Vagina (tissue), 2 donors: ENCODE measurements at regions not wholly inside any gene's neighbourhood (a gene's known extent, or its start where the extent isn't known, plus 50 kb on each side); places are given as distances from the start of the nearest gene placed in this dataset.

Experiments used
- DNase-seq, 2 donors: peaks; one replicate each; pipeline ENCODE4 v3.0.0-alpha.2; 2017; ENCODE audit errors: extremely low spot score in 2 of 2
- H3K27ac ChIP-seq: fragments of 200-600 bp; sonication (generic); one replicate; pipeline ENCODE4 v1.5.1; 2019
- H3K27me3 ChIP-seq: fragments of 200-600 bp; sonication (generic); one replicate; pipeline ENCODE4 v1.5.1; 2019
- H3K36me3 ChIP-seq, 2 donors: fragments of 200-600 bp; sonication (generic); one replicate each; pipeline ENCODE4 v1.5.1; 2017 to 2019
- H3K4me1 ChIP-seq: fragments of 200-600 bp; sonication (generic); one replicate; pipeline ENCODE4 v1.5.1; 2019
- H3K4me3 ChIP-seq, 2 donors: fragments of 200-600 bp; sonication (generic); 1 replicate in 1 of 2; 2 replicates in 1 of 2; pipeline ENCODE4 v1.5.1; 2016 to 2019
- H3K9me3 ChIP-seq: fragments of 200-600 bp; sonication (generic); one replicate; pipeline ENCODE4 v1.5.1; 2019
- POLR2A ChIP-seq, 2 donors: fragments of 450-650 bp; IDR thresholded peaks; one replicate each; pipeline ENCODE4 v1.6.1; 2017; ENCODE audit warnings: antibody characterized with exemption in 2 of 2, mild to moderate bottlenecking in 2 of 2, moderate library complexity in 2 of 2
- POLR2AphosphoS5 ChIP-seq, 2 donors: sonication (generic); formaldehyde crosslinking; IDR thresholded peaks; one replicate each; pipeline ENCODE4 v1.9.0; 2017; ENCODE audit warnings: antibody characterized with exemption in 2 of 2, mild to moderate bottlenecking in 2 of 2, low read depth in 1 of 2; ENCODE audit not compliant: insufficient read depth in 1 of 2
- intact Hi-C: fragments of 100-400 bp; cut with DNase I; formaldehyde crosslinking; loops from one replicate; pipeline ENCODE4 v1.15.1; 2023
- TF ChIP-seq, protein P1 (sequence below), 3 experiments: fragments of 450-650 bp in 2 of 3; fragments of 200-600 bp in 1 of 3; sonication (generic) in 1 of 3; IDR thresholded peaks; one replicate each; pipeline ENCODE4 v1.5.1; 2017 to 2019; ENCODE audit warnings: antibody characterized with exemption in 3 of 3, mild to moderate bottlenecking in 2 of 3, moderate library complexity in 2 of 3

DNA sequence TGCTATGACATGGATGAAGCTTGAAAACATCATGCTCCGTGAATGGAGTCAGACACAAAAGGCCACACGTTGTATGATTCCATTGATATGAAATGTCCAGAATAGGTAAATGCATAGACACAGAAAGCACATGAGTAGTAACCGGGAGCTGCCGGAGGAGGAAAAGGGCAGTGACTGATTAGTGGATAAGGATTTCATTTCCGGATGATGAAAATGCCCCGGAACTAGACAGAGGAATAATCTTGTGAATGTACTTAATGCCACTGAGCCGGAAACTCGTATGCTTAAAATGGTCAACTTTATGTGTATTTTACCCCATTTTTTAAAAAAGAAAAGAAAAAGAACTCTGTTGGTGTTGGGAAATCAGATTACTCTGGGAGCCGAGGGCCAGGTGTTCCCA, 112.7 kb upstream of the FAM9B start:
- Histone ChIP-seq H3K27ac (no peak overlapping the region), H3K36me3 (no peaks in the 10 kb centered on the region), H3K9me3 (no peaks in the 10 kb centered on the region), H3K27me3 (no peaks in the 10 kb centered on the region), H3K4me3 (no peak overlapping the region), H3K4me1 (no peaks in the 10 kb centered on the region)
- no peak for DNase-seq
- intact Hi-C loops, result no loop called here
- TF ChIP-seq, protein P1, sequence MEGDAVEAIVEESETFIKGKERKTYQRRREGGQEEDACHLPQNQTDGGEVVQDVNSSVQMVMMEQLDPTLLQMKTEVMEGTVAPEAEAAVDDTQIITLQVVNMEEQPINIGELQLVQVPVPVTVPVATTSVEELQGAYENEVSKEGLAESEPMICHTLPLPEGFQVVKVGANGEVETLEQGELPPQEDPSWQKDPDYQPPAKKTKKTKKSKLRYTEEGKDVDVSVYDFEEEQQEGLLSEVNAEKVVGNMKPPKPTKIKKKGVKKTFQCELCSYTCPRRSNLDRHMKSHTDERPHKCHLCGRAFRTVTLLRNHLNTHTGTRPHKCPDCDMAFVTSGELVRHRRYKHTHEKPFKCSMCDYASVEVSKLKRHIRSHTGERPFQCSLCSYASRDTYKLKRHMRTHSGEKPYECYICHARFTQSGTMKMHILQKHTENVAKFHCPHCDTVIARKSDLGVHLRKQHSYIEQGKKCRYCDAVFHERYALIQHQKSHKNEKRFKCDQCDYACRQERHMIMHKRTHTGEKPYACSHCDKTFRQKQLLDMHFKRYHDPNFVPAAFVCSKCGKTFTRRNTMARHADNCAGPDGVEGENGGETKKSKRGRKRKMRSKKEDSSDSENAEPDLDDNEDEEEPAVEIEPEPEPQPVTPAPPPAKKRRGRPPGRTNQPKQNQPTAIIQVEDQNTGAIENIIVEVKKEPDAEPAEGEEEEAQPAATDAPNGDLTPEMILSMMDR (IDR thresholded peaks at IDR 0.05), result no peak
- TF ChIP-seq POLR2A (IDR thresholded peaks at IDR 0.05) (no peak), POLR2AphosphoS5 (IDR thresholded peaks at IDR 0.05; ENCODE audit: insufficient read depth in 1 of 2, low read depth in 1 of 2) (no peak)

DNA sequence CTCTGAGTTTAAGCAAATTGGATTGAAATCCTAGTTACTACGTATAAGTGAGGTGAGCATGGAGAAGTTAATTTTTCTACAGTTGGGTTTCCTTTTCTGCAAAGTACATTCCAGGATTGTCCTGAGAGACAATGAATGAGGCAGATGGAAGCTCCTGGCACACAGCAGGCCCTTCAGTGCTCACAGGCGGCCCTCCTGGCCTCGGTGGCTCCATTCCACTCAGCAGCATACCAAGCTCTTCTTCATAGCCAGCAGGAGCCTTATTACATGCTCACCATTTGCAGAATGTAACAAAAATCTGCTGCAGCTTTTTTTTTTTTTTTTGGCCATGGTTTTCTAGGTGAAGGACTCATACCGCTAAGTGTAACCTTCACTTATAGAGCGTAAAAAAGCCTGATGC, 113.2 kb upstream of the FAM9B start:
- Histone ChIP-seq H3K4me3 (no peak overlapping the region), H3K4me1 (no peaks in the 10 kb centered on the region), H3K27me3 (no peaks in the 10 kb centered on the region), H3K36me3 (no peaks in the 10 kb centered on the region), H3K9me3 (no peaks in the 10 kb centered on the region), H3K27ac (no peak overlapping the region)
- intact Hi-C loops, result no loop called here
- no peak for DNase-seq
- TF ChIP-seq POLR2A (IDR thresholded peaks at IDR 0.05) (no peak), POLR2AphosphoS5 (IDR thresholded peaks at IDR 0.05; ENCODE audit: insufficient read depth in 1 of 2, low read depth in 1 of 2) (no peak)
- TF ChIP-seq, protein P1 (IDR thresholded peaks at IDR 0.05), result no peak

DNA sequence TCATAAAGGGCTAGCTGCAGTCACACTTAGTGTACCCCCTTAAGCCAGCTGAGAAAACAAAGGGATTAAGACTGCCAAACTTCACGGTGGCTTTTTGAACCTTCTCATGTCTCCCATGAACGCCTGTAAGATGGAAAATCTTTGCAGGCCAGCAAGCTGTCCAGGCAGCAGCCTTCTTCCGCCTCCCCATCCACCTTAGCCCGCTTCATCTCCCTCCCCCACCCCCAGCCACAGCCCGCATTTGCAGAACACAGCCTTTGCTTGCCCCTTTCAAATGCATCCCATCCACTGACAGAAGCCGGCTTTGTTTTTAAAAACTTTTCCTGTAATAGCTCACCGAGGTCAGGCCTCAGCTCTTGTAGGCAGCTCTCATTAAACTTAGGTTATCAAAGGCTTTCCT, 113.8 kb upstream of the FAM9B start:
- intact Hi-C loops, result no loop called here
- Histone ChIP-seq H3K9me3 (no peaks in the 10 kb centered on the region), H3K4me1 (no peaks in the 10 kb centered on the region), H3K36me3 (no peaks in the 10 kb centered on the region), H3K27ac (peak overlapping the region; percentile 42), H3K27me3 (no peaks in the 10 kb centered on the region), H3K4me3 (no peak overlapping the region)
- DNase-seq, result no peak
- TF ChIP-seq POLR2AphosphoS5 (IDR thresholded peaks at IDR 0.05; ENCODE audit: insufficient read depth in 1 of 2, low read depth in 1 of 2) (no peak), POLR2A (IDR thresholded peaks at IDR 0.05) (no peak)
- TF ChIP-seq, protein P1 (IDR thresholded peaks at IDR 0.05), result no peak

GRCh38 chrX:9148615-9149399, 114.9 kb upstream of the FAM9B start:
- no peak overlapping the region for H3K4me3 ChIP-seq
- H3K27ac ChIP-seq, result peak overlapping the region; percentile 42
- no peaks in the 10 kb centered on the region for H3K27me3 ChIP-seq
- H3K4me1 ChIP-seq, result no peaks in the 10 kb centered on the region
- intact Hi-C loops, result no loop called here
- no peak for TF ChIP-seq POLR2A (IDR thresholded peaks at IDR 0.05)
- TF ChIP-seq, protein P1 (IDR thresholded peaks at IDR 0.05), result no peak
- no peak for TF ChIP-seq POLR2AphosphoS5 (IDR thresholded peaks at IDR 0.05; ENCODE audit: insufficient read depth in 1 of 2, low read depth in 1 of 2)
- H3K9me3 ChIP-seq, result no peaks in the 10 kb centered on the region
- no peaks in the 10 kb centered on the region for H3K36me3 ChIP-seq
- no peak for DNase-seq

- no peak for TF ChIP-seq POLR2A (IDR thresholded peaks at IDR 0.05)
- no peak for TF ChIP-seq POLR2AphosphoS5 (IDR thresholded peaks at IDR 0.05; ENCODE audit: insufficient read depth in 1 of 2, low read depth in 1 of 2)
- TF ChIP-seq, protein P1 (IDR thresholded peaks at IDR 0.05), result no peak
Measured at GRCh38 chrX:9149501-9150245, 115.7 kb upstream of the FAM9B start.

More at GRCh38 chrX:9149501-9150245, 115.7 kb upstream of the FAM9B start:
- Histone ChIP-seq H3K27me3 (no peaks in the 10 kb centered on the region), H3K36me3 (no peaks in the 10 kb centered on the region), H3K4me1 (no peaks in the 10 kb centered on the region), H3K9me3 (no peaks in the 10 kb centered on the region), H3K4me3 (no peak overlapping the region), H3K27ac (no peak overlapping the region)
- intact Hi-C loops, result no loop called here
- DNase-seq, result no peak
